A549 (cell line): ENCODE measurements at regions not wholly inside any gene's neighbourhood (a gene's known extent, or its start where the extent isn't known, plus 50 kb on each side); places are given as distances from the start of the nearest gene placed in this dataset.

Experiments
- ATAC-seq, 2 experiments: fragments of 200-7000 bp in 1 of 2; fragments of >200 bp in 1 of 2; cut with Nextera tagmentation in 1 of 2; cut with Tn5 transposase in 1 of 2; 3 replicates each; pipeline versions ENCODE4 v1.8.0 to v1.9.1; 2018 to 2020; ENCODE audit warnings: mild to moderate bottlenecking in 1 of 2, moderate library complexity in 1 of 2
- CTCF ChIA-PET: fragments of 300-600 bp; sonication (Branson Sonifier 250); formaldehyde crosslinking; extraction: SDS; loops from one replicate; lab custom pipeline; 2021; ENCODE audit warnings: antibody characterized with exemption, inconsistent platforms; lab: Yijun Ruan, JAX
- POLR2A ChIA-PET: fragments of 350-600 bp; formaldehyde crosslinking; extraction: SDS; loops from one replicate; lab custom pipeline; 2021; ENCODE audit warnings: antibody characterized with exemption, inconsistent platforms; lab: Yijun Ruan, JAX
- DNase-seq, 2 experiments: peaks; one replicate each; pipeline versions ENCODE4 v3.0.0 to v3.0.0-alpha.2; 2011 to 2016; ENCODE audit warnings: low read depth in 1 of 2, low spot score in 1 of 2
- FAIRE-seq: peaks from 2 replicates; lab custom pipeline; 2011; peaks lifted over from hg19 to GRCh38; lab: Jason Lieb, UNC
- H3K27ac ChIP-seq, 2 experiments: fragments of >200 bp; sonication (Bioruptor Twin); formaldehyde crosslinking; 3 replicates each; pipeline ENCODE4 v1.5.1; 2016 to 2017
- H3K4me1 ChIP-seq: fragments of >200 bp; sonication (Bioruptor Twin); formaldehyde crosslinking; 3 replicates; pipeline ENCODE4 v1.6.1; 2016
- H3K4me2 ChIP-seq: fragments of >200 bp; sonication (Bioruptor Twin); formaldehyde crosslinking; 3 replicates; pipeline ENCODE4 v1.6.1; 2016
- H3K4me3 ChIP-seq: fragments of >200 bp; sonication (Bioruptor Twin); formaldehyde crosslinking; 3 replicates; pipeline ENCODE4 v1.5.1; 2016
- H3K9me3 ChIP-seq: fragments of >200 bp; sonication (Bioruptor Twin); formaldehyde crosslinking; 3 replicates; pipeline ENCODE4 v1.6.1; 2016
- CBX8 ChIP-seq: fragments of 200-600 bp; sonication (generic); IDR thresholded peaks from 2 replicates; pipeline ENCODE4 v1.6.1; 2016
- EHMT2 ChIP-seq: fragments of 200-600 bp; sonication (generic); IDR thresholded peaks from 2 replicates; pipeline ENCODE4 v1.6.1; 2016; ENCODE audit warnings: antibody characterized with exemption, low read depth, mild to moderate bottlenecking, moderate library complexity
- HEYL ChIP-seq: fragments of 250-450 bp; sonication (Bioruptor Pico); IDR thresholded peaks from 2 replicates; pipeline ENCODE4 v1.8.0; 2021; ENCODE audit warnings: mild to moderate bottlenecking, moderate library complexity
- JUN ChIP-seq, 2 experiments: fragments of >200 bp; sonication (Bioruptor Twin); formaldehyde crosslinking; IDR thresholded peaks; 2 replicates in 1 of 2; 3 replicates in 1 of 2; pipeline ENCODE4 v1.6.1; 2016 to 2017
- MAFK ChIP-seq: fragments of 450-650 bp; IDR thresholded peaks from 2 replicates; pipeline ENCODE4 v1.6.1; 2014; ENCODE audit not compliant: partially characterized antibody
- POLR2A ChIP-seq: IDR thresholded peaks from 2 replicates; pipeline ENCODE4 v1.6.1; 2012; ENCODE audit warnings: mild to moderate bottlenecking, low read length
- TFCP2L1 ChIP-seq: fragments of 250-450 bp; sonication (Bioruptor Pico); IDR thresholded peaks from 2 replicates; pipeline ENCODE4 v1.5.0; 2021; ENCODE audit warnings: mild to moderate bottlenecking
- ZSCAN20 ChIP-seq: fragments of 250-450 bp; sonication (Bioruptor Pico); IDR thresholded peaks from 2 replicates; pipeline ENCODE4 v1.8.0; 2022; ENCODE audit warnings: mild to moderate bottlenecking, moderate library complexity
- WGBS: methylation state at CpG from one replicate; pipeline ENCODE4 v1.1.6; 2017; ENCODE audit errors: missing lambda C conversion rate; 5-methylcytosine and 5-hydroxymethylcytosine counted together
- TF ChIP-seq, protein P1 (sequence below): fragments of 150-350 bp; IDR thresholded peaks from 2 replicates; pipeline ENCODE4 v1.6.1; 2014; ENCODE audit warnings: low read depth, mild to moderate bottlenecking, low read length
- TF ChIP-seq, protein P2 (sequence below): IDR thresholded peaks from 2 replicates; pipeline ENCODE4 v1.6.1; 2012; ENCODE audit warnings: low read depth, borderline replicate concordance
- TF ChIP-seq, protein P3 (sequence below): IDR thresholded peaks from 2 replicates; pipeline ENCODE4 v1.6.1; 2012
- TF ChIP-seq, protein P4 (sequence below): fragments of 250-450 bp; sonication (Bioruptor Pico); IDR thresholded peaks from 2 replicates; pipeline ENCODE4 v1.5.0; 2020; ENCODE audit warnings: low read depth, mild to moderate bottlenecking, moderate library complexity
- TF ChIP-seq, protein P5 (sequence below): fragments of 200-600 bp; sonication (generic); IDR thresholded peaks from 2 replicates; pipeline ENCODE4 v1.6.1; 2016; ENCODE audit warnings: antibody characterized with exemption, mild to moderate bottlenecking, moderate library complexity
- TF ChIP-seq, protein P6 (sequence below): fragments of >200 bp; sonication (Bioruptor Twin); formaldehyde crosslinking; IDR thresholded peaks from 3 replicates; pipeline ENCODE4 v1.5.1; 2016

DNA sequence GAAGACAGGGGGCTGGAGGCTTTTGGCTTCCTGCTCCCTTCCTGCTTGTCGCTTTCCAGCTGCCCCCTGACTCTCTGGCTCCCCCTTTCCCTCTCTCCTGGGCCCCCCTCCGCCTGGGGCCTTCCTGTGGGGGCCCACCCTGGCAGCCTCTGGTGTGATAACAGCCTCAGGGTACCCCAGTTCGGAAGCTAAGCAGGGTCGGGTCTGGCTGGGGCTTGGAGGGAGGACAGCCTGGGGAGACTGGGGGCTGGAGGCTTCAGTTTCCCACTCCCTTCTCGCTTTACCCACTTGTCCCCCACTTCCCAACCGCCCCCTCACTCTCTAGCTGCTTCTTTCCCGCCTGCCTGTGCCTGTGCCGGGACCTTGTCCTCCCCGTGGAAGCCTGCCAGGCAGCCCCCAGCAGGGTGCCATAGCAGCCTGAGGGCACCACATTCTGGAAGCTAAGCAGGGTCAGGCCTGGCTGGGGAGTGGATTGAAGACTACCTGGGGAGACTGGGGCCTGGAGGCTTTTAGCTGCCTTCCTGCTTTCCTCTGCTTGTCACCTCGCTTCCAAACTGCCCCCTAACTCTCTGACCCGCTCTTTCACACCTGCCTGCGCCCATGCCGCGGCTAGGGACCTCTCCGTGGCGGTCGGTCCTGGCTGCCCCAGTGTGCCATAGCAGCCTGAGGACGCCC, 2275.5 kb downstream of the TP53TG3F start:
- POLR2A ChIA-PET = no interaction called here
- Histone ChIP-seq H3K4me1 (no peaks in the 10 kb centered on the region), H3K27ac (no peak overlapping the region), H3K4me2 (no peak overlapping the region), H3K9me3 (no peaks in the 10 kb centered on the region; the same call in 2 of the 3 replicates), H3K4me3 (no peak overlapping the region)
- no peak for FAIRE-seq
- DNase-seq = no peak
- CTCF ChIA-PET = no interaction called here
- no peak for ATAC-seq
- TF ChIP-seq, protein P1, sequence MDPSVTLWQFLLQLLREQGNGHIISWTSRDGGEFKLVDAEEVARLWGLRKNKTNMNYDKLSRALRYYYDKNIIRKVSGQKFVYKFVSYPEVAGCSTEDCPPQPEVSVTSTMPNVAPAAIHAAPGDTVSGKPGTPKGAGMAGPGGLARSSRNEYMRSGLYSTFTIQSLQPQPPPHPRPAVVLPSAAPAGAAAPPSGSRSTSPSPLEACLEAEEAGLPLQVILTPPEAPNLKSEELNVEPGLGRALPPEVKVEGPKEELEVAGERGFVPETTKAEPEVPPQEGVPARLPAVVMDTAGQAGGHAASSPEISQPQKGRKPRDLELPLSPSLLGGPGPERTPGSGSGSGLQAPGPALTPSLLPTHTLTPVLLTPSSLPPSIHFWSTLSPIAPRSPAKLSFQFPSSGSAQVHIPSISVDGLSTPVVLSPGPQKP = no peak
- TF ChIP-seq EHMT2 (no peak), HEYL (no peak), CBX8 (no peak), JUN (IDR thresholded peaks at IDR 0.05) (no peak)
- TF ChIP-seq, protein P2, sequence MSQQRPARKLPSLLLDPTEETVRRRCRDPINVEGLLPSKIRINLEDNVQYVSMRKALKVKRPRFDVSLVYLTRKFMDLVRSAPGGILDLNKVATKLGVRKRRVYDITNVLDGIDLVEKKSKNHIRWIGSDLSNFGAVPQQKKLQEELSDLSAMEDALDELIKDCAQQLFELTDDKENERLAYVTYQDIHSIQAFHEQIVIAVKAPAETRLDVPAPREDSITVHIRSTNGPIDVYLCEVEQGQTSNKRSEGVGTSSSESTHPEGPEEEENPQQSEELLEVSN = no peak
- 24% methylated on average over 13 of the region's 18 CpGs for WGBS

DNA sequence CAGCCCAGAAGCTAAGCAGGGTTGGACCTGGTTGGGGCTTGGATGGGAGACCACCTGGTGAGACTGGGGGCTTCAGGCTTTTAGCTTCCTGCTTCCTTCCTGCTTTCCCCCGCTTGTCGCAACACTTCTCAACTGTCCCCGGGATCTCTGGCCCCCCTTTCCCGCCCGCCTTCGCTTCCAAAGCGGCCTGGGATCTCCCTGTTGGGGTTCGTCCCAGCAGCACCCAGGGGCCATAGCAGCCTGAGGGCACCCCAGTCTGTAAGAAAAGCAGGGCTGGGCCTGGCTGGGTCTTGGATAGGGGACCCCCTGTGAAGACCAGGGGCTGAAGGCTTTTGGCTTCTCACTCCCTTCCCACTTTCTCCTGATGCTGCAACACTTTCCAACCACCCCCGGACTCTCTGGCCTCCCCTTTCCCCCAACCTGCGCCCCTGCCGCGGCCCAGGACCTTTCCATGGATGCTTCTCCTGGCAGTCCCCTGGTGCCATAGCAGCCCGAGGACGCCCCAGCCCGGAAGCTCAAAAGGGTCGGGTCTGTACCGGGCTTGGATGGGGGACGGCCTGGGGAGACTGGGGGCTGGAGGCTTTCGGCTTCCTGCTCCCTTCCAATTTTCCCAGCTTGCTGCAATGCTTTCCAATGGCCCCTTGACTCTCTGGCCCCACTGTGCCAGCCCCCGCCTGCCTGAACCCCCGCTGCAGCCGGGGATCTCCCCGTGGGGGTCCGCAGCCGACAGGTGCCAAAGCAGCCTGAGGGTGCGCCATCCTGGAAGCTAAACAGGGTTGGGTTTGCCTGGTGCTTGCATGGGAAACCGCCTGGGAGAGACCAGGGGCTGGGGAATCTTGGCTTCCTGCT, 2276.2 kb downstream of the TP53TG3F start:
- Histone ChIP-seq H3K4me1 (no peaks in the 10 kb centered on the region), H3K9me3 (no peaks in the 10 kb centered on the region; the same call in 2 of the 3 replicates), H3K27ac (no peak overlapping the region), H3K4me3 (no peak overlapping the region), H3K4me2 (no peak overlapping the region)
- DNase-seq = no peak
- no peak for TF ChIP-seq ZSCAN20 (CRISPR knock-in tag)
- TF ChIP-seq, protein P3, sequence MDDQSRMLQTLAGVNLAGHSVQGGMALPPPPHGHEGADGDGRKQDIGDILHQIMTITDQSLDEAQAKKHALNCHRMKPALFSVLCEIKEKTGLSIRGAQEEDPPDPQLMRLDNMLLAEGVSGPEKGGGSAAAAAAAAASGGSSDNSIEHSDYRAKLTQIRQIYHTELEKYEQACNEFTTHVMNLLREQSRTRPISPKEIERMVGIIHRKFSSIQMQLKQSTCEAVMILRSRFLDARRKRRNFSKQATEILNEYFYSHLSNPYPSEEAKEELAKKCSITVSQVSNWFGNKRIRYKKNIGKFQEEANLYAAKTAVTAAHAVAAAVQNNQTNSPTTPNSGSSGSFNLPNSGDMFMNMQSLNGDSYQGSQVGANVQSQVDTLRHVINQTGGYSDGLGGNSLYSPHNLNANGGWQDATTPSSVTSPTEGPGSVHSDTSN = no peak
- TF ChIP-seq TFCP2L1 (CRISPR knock-in tag) = no peak
- no peak for TF ChIP-seq MAFK
- TF ChIP-seq, protein P4, sequence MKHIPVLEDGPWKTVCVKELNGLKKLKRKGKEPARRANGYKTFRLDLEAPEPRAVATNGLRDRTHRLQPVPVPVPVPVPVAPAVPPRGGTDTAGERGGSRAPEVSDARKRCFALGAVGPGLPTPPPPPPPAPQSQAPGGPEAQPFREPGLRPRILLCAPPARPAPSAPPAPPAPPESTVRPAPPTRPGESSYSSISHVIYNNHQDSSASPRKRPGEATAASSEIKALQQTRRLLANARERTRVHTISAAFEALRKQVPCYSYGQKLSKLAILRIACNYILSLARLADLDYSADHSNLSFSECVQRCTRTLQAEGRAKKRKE (CRISPR knock-in tag) = no peak
- no peak for TF ChIP-seq POLR2A
- TF ChIP-seq, protein P5, sequence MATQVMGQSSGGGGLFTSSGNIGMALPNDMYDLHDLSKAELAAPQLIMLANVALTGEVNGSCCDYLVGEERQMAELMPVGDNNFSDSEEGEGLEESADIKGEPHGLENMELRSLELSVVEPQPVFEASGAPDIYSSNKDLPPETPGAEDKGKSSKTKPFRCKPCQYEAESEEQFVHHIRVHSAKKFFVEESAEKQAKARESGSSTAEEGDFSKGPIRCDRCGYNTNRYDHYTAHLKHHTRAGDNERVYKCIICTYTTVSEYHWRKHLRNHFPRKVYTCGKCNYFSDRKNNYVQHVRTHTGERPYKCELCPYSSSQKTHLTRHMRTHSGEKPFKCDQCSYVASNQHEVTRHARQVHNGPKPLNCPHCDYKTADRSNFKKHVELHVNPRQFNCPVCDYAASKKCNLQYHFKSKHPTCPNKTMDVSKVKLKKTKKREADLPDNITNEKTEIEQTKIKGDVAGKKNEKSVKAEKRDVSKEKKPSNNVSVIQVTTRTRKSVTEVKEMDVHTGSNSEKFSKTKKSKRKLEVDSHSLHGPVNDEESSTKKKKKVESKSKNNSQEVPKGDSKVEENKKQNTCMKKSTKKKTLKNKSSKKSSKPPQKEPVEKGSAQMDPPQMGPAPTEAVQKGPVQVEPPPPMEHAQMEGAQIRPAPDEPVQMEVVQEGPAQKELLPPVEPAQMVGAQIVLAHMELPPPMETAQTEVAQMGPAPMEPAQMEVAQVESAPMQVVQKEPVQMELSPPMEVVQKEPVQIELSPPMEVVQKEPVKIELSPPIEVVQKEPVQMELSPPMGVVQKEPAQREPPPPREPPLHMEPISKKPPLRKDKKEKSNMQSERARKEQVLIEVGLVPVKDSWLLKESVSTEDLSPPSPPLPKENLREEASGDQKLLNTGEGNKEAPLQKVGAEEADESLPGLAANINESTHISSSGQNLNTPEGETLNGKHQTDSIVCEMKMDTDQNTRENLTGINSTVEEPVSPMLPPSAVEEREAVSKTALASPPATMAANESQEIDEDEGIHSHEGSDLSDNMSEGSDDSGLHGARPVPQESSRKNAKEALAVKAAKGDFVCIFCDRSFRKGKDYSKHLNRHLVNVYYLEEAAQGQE = no peak
- TF ChIP-seq, protein P6, sequence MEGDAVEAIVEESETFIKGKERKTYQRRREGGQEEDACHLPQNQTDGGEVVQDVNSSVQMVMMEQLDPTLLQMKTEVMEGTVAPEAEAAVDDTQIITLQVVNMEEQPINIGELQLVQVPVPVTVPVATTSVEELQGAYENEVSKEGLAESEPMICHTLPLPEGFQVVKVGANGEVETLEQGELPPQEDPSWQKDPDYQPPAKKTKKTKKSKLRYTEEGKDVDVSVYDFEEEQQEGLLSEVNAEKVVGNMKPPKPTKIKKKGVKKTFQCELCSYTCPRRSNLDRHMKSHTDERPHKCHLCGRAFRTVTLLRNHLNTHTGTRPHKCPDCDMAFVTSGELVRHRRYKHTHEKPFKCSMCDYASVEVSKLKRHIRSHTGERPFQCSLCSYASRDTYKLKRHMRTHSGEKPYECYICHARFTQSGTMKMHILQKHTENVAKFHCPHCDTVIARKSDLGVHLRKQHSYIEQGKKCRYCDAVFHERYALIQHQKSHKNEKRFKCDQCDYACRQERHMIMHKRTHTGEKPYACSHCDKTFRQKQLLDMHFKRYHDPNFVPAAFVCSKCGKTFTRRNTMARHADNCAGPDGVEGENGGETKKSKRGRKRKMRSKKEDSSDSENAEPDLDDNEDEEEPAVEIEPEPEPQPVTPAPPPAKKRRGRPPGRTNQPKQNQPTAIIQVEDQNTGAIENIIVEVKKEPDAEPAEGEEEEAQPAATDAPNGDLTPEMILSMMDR = no peak
- no peak for FAIRE-seq
- no peak for ATAC-seq
- ChIA-PET POLR2A (no interaction called here), CTCF (no interaction called here)
- WGBS = 34% methylated on average over 11 of the region's 27 CpGs
